GM21717 (cell line): ENCODE measurements at regions not wholly inside any gene's neighbourhood (a gene's known extent, or its start where the extent isn't known, plus 50 kb on each side); places are given as distances from the start of the nearest gene placed in this dataset.
"Not testable (repeated sequence)": the region's sequence is repeated elsewhere in the genome, so short reads cannot be mapped to it uniquely, and the experiment has no call there.

Experiments
- ATAC-seq: cut with Tn5 transposase; IDR thresholded peaks from one replicate; pipeline ENCODE4 v1.9.1; 2021; ENCODE audit warnings: mild to moderate bottlenecking, moderate library complexity; ENCODE audit not compliant: unreplicated experiment

- ATAC-seq: no peak
Observed at GRCh38 chr7:25432807-25433206, 204.5 kb upstream of the NPVF start.

DNA sequence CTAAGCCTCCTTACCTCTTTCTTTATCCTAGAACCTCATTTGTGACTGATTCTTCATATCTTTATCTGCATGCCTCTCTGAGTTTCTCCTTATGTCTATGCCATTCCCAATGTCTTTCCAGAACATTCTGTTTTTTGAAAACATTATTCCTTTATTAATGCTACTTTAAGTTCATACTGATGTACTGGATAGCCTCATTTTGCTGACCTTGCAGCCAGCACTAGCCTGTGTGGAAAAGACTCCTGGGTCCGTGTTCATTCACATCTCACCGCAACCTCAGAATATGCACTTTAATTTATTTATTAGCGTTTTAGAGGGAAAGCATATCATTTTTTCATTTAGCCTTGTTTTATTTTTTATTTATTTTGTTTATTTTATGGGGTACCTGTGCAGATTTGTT lies 208.1 kb upstream of the NPVF start:
- ATAC-seq: no peak

DNA sequence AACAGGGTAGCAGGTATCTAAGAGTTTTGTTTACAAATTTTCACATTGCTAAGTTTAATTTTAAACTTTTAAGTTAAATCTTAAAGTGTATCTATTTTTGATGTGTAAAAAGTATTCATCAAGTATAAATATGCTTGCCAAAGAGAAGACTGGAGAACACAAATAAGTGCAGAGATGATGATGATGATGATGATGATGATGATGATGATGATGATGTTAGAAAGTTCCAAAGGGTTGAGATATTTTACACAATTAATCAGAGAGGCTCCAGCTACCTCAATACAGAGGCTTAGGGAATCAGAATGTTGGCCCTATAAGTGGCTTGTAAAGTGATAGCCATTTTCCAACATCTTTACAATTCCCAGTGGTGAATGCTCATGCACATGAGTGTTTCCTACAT lies 209.0 kb upstream of the NPVF start:
- ATAC-seq: no peak

DNA sequence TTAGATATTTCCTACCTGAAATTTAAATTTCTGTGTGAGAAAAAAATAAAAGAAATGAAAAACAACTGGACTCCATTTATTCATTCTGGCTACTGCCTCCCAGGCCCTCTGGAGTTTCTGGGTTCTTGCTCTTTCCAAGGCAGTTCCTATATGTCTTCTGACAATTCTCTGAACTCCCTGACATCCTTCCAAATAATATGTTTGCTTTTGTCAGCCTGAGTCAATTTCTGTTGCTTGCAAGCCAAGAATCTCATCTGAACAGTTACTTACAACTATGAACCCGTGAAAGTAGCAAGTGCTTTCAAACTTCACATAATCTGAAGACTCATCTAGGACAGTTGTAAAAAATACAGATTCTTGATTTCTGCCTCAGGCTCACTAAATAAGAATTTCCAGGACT lies 216.7 kb upstream of the NPVF start:
- ATAC-seq: no peak

DNA sequence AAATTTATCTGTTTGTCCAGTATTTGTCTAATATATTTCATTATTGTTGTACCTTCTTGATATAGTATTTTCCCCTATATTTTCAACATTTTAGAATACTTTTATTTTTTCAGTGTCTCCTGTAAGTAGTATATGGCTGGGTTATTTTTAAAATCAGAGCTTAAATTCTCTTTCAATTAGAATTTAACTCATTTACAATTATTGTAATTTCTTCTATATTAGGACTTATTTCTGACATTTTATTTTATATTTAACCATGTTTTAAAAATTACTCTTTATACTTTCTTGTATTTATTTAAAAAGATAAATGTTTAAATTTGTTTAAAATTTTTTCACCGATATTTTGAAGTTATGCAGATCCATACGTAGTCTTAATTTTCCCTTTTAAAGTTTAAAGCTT lies 220.0 kb upstream of the NPVF start:
- no peak for ATAC-seq

- no peak for ATAC-seq
Observed at GRCh38 chr7:25454020-25454419, 225.7 kb upstream of the NPVF start.

DNA sequence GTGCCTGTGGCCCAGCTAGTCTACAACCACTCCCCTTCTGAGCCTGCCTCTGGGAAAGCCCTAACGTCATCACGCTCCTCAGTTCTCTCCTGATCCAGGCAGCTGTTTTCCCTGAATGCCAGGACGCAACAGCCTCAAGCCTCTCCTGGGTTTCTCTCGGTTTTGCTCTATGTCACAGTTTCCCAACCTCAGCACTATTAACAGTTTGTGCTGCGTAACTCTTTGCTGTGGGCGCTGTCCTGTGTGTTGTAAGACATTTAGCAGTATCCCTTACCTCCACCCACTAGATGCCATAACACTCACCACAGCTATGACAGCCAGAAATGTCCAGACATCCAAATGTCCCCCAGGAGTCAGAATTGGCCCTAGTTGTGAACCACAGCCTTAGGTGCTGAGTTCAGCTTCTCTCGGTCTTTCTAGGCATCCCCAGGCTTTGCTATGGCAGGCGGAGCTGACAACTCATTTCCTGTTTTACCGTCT lies 226.3 kb upstream of the NPVF start:
- ATAC-seq: no peak

GRCh38 chr7:25455683-25456251 lies 227.5 kb upstream of the NPVF start:
- ATAC-seq: no peak

GRCh38 chr7:25456467-25457171 lies 228.3 kb upstream of the NPVF start:
- ATAC-seq: no peak

- no peak for ATAC-seq
Observed at GRCh38 chr7:25459057-25459456, 230.8 kb upstream of the NPVF start.

DNA sequence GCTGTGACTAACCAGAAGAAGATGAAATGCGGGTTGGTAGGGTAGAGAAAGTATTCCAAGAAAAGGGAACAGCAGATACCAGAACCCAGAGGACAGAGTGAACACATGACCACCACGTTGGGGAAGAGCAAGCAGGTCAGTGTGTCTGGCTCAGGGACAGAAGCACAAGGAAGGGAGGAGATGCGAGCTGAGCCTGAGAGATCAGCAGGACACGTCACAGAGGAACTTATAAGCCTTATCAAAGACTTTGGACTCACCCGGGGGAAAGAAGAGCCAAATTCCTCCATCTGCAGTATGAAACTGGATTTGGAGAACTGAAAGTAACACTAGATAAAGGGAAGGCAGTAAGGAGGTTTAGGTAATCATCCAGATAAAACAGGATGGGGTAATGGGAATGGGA lies 232.1 kb upstream of the NPVF start:
- no peak for ATAC-seq

GRCh38 chr7:25469669-25470068 lies 241.4 kb upstream of the NPVF start:
- ATAC-seq: no peak

DNA sequence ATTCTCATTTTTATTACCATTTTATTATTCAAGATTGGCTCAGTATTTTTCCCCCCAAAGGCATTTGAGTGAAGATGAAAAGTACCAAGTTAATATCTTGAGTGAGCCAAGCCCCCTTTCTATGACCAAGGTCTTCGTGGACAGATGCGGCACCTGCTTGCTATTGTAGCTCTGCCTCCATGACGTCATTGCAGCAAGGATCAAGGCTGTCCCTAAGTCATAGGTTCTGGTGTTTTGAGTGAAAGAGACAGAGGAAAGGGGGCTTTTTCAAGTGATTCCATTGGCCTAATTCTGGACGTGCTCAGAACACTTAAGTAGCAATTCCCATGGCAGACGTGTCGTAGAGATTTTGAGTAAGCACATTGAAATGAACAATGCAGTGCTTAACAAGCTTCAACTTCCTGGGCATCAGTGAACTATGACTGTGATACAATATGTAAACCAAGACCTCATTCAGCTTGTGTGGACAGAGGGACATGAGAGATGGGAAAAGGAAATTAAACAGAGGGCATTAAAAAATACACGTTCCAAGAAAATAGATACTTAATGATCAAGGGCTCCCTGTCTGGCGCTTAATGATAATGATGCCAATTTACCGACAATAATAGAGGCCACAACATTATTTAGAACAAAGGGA lies 248.7 kb upstream of the NPVF start:
- ATAC-seq: no peak

- not testable (repeated sequence) for ATAC-seq
Observed at GRCh38 chr7:25478221-25478620, 249.9 kb upstream of the NPVF start.

DNA sequence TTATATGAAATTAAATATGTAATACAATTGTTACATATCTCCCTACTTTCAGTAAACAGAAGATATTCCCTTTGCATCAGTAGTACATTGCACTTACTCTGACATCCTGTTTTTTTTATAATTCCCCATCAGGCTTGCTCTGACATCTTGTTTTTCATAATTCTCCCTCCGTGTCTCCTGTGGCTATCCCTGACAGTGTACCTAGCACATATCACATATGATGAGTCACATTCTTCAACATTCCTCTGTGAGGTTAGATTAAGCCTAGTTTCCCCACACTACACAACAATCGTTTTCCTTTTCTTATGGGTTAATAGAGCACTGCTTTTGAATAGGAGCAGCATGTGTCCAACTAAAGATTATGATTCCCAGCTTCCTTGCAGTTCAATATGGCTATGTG lies 250.6 kb upstream of the NPVF start:
- no peak for ATAC-seq

DNA sequence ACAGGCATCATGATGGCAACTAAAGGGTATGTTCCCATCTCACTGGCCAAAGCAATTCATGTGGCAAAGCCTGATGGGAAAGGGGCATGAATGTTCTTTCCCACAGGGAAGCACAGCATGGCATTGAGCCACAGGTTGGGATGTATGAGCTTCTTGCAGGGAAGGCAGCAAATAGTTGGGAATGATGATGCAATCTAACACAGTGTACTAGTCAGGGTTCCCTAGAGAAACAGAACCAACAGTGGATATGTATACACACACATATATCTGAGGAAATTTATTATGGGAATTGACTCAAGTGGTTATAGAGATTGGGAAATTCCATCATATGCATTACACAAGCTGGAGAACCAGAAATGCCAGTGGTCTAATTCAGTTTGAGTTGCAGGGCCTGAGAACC lies 253.6 kb upstream of the NPVF start:
- no peak for ATAC-seq

- ATAC-seq: no peak
Observed at GRCh38 chr7:25482631-25483030, 254.3 kb upstream of the NPVF start.

GRCh38 chr7:25485026-25485425 lies 256.7 kb upstream of the NPVF start:
- no peak for ATAC-seq

GRCh38 chr7:25486656-25487055 lies 258.4 kb upstream of the NPVF start:
- no peak for ATAC-seq

DNA sequence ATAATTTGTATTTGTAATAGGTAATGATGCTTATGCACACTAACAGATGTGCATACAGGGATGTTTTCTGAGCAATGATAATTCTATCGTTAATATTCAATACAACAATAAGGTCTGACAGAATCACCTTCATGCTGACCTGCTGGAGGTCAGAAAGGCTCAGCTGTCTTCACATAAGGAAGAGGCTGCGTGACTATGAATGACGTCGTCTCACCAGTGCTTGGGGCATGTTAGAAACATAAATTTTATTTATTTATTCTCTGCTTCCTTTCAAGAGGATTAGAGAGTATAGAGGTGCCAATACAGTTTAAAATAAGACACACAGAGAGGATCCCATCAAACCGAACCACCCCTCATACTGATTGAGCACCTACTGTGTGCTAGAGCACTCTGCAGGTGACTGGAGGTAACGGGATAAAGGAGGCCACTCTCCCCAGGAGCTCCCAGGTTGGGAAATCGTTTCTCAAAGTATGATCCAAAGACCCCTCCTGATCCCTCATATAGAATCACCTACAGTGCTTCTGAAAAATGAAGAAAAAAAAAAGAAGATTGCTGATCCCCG lies 265.6 kb upstream of the NPVF start:
- no peak for ATAC-seq

- ATAC-seq: no peak
Observed at GRCh38 chr7:25494896-25495295, 266.6 kb upstream of the NPVF start.
